ENCODE measurements at regions not wholly inside any gene's neighbourhood (a gene's known extent, or its start where the extent isn't known, plus 50 kb on each side); places are given as distances from the start of the nearest gene placed in this dataset.
"Not testable (repeated sequence)": the region's sequence is repeated elsewhere in the genome, so short reads cannot be mapped to it uniquely, and the experiment has no call there.

GRCh38 chr7:23887660-23888059 lies 177.6 kb downstream of the STK31 start:
- Mint-ChIP-seq H3K36me3 (ENCODE audit: insufficient read depth) (no peaks in the 10 kb centered on the region), H3K4me3 (no peak overlapping the region), H3K4me1 (ENCODE audit: low read depth) (no peaks in the 10 kb centered on the region), H3K27me3 (ENCODE audit: low read depth) (no peaks in the 10 kb centered on the region), H3K9me3 (peaks cover 9% of the 10 kb centered on the region)
- DNase-seq, result no peak
- ATAC-seq, result no peak

DNA sequence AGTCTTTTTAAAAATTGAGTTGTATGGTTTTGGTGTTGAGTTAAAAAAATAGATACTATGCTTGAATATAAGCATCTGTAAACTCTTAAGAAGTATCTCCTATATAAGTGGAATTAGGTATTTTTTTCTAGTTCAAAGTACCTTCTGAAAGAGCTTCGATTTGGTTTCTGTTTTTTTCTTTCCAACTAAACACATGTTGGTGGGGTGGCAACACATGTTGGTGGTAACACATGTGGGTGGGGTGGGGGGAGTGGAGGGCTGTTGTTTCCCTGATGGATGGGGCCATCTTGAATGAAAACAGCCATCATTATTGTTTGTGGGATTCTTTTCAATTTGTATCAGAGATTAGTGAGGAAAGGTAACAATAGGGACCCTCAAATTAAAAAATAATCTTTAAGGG lies 178.9 kb downstream of the STK31 start:
- ATAC-seq, result no peak
- no peak for DNase-seq
- Mint-ChIP-seq H3K36me3 (ENCODE audit: insufficient read depth) (no peaks in the 10 kb centered on the region), H3K27me3 (ENCODE audit: low read depth) (peaks cover 2% of the 10 kb centered on the region), H3K4me1 (ENCODE audit: low read depth) (peaks cover 9% of the 10 kb centered on the region), H3K4me3 (no peak overlapping the region), H3K9me3 (peaks cover 9% of the 10 kb centered on the region)

- no peaks in the 10 kb centered on the region for H3K36me3 Mint-ChIP-seq (ENCODE audit: insufficient read depth)
- DNase-seq (no peak), ATAC-seq (no peak)
- H3K4me1 Mint-ChIP-seq (ENCODE audit: low read depth), result peaks cover 15% of the 10 kb centered on the region
- H3K27me3 Mint-ChIP-seq (ENCODE audit: low read depth), result peaks cover 2% of the 10 kb centered on the region
- no peak overlapping the region for H3K4me3 Mint-ChIP-seq
- H3K9me3 Mint-ChIP-seq, result peaks cover 9% of the 10 kb centered on the region
Observed at GRCh38 chr7:23889566-23889965, 179.5 kb downstream of the STK31 start.

DNA sequence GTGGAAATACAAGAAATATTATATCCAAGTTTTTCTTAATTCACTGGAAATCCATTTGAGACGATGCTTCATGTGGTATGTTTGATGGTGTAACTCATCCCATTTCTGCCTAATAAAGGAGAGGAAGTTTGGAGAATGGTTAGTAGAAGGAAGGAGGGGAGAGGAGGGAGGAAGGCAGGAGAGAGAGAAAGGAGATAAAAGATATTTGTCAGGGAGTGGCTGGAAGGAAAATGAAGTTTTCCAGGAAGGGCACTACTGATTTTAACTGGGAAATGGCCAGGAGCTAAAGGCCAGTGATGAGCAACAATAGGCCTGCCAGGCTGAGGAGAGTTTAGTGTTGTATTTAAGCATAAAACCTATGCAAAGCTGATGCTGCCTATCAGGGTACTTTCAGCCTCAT lies 182.0 kb downstream of the STK31 start:
- peaks cover 9% of the 10 kb centered on the region for H3K9me3 Mint-ChIP-seq
- H3K4me3 Mint-ChIP-seq, result no peak overlapping the region
- H3K36me3 Mint-ChIP-seq (ENCODE audit: insufficient read depth), result no peaks in the 10 kb centered on the region
- peaks cover 4% of the 10 kb centered on the region for H3K27me3 Mint-ChIP-seq (ENCODE audit: low read depth)
- ATAC-seq (no peak), DNase-seq (no peak)
- H3K4me1 Mint-ChIP-seq (ENCODE audit: low read depth), result peaks cover 29% of the 10 kb centered on the region

GRCh38 chr7:23893176-23893941 lies 183.3 kb downstream of the STK31 start:
- H3K9me3 Mint-ChIP-seq, result peaks cover 9% of the 10 kb centered on the region
- no peak for ATAC-seq
- H3K4me1 Mint-ChIP-seq (ENCODE audit: low read depth), result peaks cover 29% of the 10 kb centered on the region
- H3K27me3 Mint-ChIP-seq (ENCODE audit: low read depth), result peaks cover 4% of the 10 kb centered on the region
- no peak for DNase-seq
- H3K4me3 Mint-ChIP-seq, result no peak overlapping the region
- H3K36me3 Mint-ChIP-seq (ENCODE audit: insufficient read depth), result no peaks in the 10 kb centered on the region

GRCh38 chr7:23893942-23894891 lies 184.2 kb downstream of the STK31 start:
- ATAC-seq (peak; percentile 70), DNase-seq (no peak)
- peak overlapping the region; percentile 42 for H3K4me3 Mint-ChIP-seq
- peaks cover 9% of the 10 kb centered on the region for H3K9me3 Mint-ChIP-seq
- no peaks in the 10 kb centered on the region for H3K36me3 Mint-ChIP-seq (ENCODE audit: insufficient read depth)
- H3K4me1 Mint-ChIP-seq (ENCODE audit: low read depth), result peaks cover 29% of the 10 kb centered on the region
- H3K27me3 Mint-ChIP-seq (ENCODE audit: low read depth), result peaks cover 4% of the 10 kb centered on the region

- no peak for DNase-seq
- H3K4me1 Mint-ChIP-seq (ENCODE audit: low read depth), result peaks cover 29% of the 10 kb centered on the region
- peaks cover 4% of the 10 kb centered on the region for H3K27me3 Mint-ChIP-seq (ENCODE audit: low read depth)
- H3K4me3 Mint-ChIP-seq, result peak overlapping the region; percentile 42
- H3K36me3 Mint-ChIP-seq (ENCODE audit: insufficient read depth), result no peaks in the 10 kb centered on the region
- H3K9me3 Mint-ChIP-seq, result peaks cover 2% of the 10 kb centered on the region
- ATAC-seq, result peak in 1 of 2 donors; percentile 21
Observed at GRCh38 chr7:23894892-23895569, 185.0 kb downstream of the STK31 start.

DNA sequence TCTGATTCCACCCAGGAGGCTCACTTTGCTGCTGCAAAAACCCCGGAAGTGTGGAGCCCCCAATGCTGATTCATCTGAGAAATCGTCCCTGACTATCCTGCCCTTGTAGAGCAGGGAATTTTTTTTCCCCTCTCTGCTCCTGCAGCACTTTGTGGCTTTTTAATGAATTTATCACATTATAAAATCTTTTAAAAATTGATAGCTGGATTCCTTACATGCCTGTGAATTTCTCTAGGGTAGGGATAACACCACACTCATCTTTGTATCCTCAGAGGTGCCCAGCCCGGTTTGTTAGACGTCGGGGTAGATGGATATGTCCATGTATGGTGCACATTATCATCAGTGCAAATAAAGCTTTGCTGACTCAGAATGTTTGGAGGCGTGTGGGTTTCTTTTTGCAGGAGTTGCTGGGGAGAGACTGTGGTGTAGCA lies 185.7 kb downstream of the STK31 start:
- no peak for ATAC-seq
- Mint-ChIP-seq H3K27me3 (ENCODE audit: low read depth) (peaks cover 4% of the 10 kb centered on the region), H3K9me3 (no peaks in the 10 kb centered on the region), H3K4me3 (no peak overlapping the region), H3K36me3 (ENCODE audit: insufficient read depth) (no peaks in the 10 kb centered on the region), H3K4me1 (ENCODE audit: low read depth) (peaks cover 29% of the 10 kb centered on the region)
- DNase-seq, result no peak

DNA sequence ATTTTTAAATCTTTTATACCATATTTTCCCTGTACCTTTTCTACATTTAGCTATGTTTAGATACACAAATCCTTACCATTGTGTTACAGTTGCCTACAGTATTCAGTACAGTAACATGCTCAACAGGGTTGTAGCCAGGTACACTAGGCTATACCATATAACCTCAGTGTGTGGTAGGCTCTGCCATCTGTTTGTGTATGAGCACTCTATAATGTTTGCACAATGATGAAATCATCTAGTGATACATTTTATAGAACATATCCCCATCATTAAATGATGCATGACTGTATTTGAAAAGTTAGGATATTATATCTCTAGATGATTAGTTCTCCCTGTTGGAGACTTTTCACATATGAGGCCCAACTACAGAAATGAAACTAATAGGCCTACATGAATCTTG lies 188.6 kb downstream of the STK31 start:
- no peak overlapping the region for H3K4me3 Mint-ChIP-seq
- DNase-seq (no peak), ATAC-seq (no peak)
- no peaks in the 10 kb centered on the region for H3K36me3 Mint-ChIP-seq (ENCODE audit: insufficient read depth)
- peaks cover 5% of the 10 kb centered on the region for H3K27me3 Mint-ChIP-seq (ENCODE audit: low read depth)
- H3K9me3 Mint-ChIP-seq, result no peaks in the 10 kb centered on the region
- H3K4me1 Mint-ChIP-seq (ENCODE audit: low read depth), result peaks cover 23% of the 10 kb centered on the region

- H3K36me3 Mint-ChIP-seq (ENCODE audit: insufficient read depth); H3K9me3 Mint-ChIP-seq; H3K27me3 Mint-ChIP-seq (ENCODE audit: low read depth); H3K4me3 Mint-ChIP-seq; DNase-seq; H3K4me1 Mint-ChIP-seq (ENCODE audit: low read depth); ATAC-seq: not testable (repeated sequence)
Observed at GRCh38 chr7:23904901-23905300, 194.9 kb downstream of the STK31 start.

DNA sequence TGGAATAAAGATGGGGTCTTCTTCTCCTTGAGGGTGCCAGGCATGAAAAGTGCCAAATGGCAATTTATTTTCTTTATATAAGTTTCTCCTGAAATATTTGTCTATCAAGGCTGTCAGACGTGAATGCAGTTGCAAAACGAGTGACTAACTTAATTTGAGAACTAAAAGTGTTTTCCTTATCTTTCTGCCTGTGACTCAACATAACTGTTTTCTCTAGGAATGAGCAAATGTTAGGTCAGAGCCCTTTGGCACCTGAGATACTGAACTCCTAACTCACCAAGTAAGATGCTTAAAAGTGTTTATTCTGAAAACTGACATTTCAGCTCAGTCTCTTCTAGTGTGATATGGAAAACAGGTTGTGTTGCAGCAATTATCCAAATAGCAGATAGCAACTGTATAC lies 197.0 kb downstream of the STK31 start:
- H3K36me3 Mint-ChIP-seq (ENCODE audit: insufficient read depth), result no peaks in the 10 kb centered on the region
- no peak for ATAC-seq
- DNase-seq, result no peak
- no peak overlapping the region for H3K4me3 Mint-ChIP-seq
- peaks cover 6% of the 10 kb centered on the region for H3K27me3 Mint-ChIP-seq (ENCODE audit: low read depth)
- no peaks in the 10 kb centered on the region for H3K4me1 Mint-ChIP-seq (ENCODE audit: low read depth)
- H3K9me3 Mint-ChIP-seq, result no peaks in the 10 kb centered on the region

DNA sequence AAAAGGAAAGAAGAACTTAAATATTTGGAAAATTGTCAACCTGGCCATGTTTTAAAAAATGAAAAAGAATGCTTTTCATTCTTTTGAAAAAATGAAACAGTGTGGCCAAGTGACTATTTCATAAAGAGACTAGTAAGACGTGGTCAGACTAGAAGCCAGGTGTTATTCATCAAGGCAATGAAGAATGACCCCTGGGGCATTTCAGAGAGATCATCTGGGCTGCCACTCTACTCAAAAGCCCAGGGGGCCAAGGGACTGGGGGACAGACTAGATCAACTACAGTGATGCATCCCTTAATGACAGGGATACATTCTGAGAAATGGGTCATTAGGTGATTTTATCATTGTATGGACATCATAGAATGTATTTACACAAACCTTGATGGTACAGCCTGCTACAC lies 199.4 kb downstream of the STK31 start:
- Mint-ChIP-seq H3K27me3 (ENCODE audit: low read depth) (peaks cover 4% of the 10 kb centered on the region), H3K9me3 (peaks cover 4% of the 10 kb centered on the region), H3K4me3 (no peak overlapping the region), H3K4me1 (ENCODE audit: low read depth) (no peaks in the 10 kb centered on the region), H3K36me3 (ENCODE audit: insufficient read depth) (no peaks in the 10 kb centered on the region)
- no peak for DNase-seq
- no peak for ATAC-seq

- DNase-seq (no peak), ATAC-seq (no peak)
- Mint-ChIP-seq H3K4me3 (no peak overlapping the region), H3K27me3 (ENCODE audit: low read depth) (peaks cover 11% of the 10 kb centered on the region), H3K4me1 (ENCODE audit: low read depth) (no peaks in the 10 kb centered on the region), H3K9me3 (peaks cover 4% of the 10 kb centered on the region), H3K36me3 (ENCODE audit: insufficient read depth) (no peaks in the 10 kb centered on the region)
Observed at GRCh38 chr7:23912065-23912464, 202.0 kb downstream of the STK31 start.

DNA sequence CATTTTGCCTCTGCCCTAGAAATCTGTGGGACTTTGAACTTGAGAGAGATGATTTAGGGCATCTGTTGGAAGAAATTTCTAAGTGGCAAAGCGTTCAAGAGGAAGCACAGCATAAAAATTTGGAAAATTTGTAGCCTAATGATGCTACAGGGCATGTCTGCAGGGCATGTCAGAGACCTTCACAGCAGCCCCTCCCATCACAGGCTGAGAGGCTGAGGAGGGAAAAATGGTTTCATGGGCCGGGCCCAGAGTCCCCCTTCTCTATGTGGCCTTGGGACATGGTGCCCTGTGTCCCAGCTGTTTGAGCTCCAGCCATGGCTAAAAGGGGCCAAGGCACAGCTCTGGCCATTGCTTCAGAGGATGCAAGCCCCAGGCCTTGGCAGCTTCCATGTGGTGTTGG lies 203.0 kb downstream of the STK31 start:
- Mint-ChIP-seq H3K4me3 (no peak overlapping the region), H3K27me3 (ENCODE audit: low read depth) (peaks cover 16% of the 10 kb centered on the region), H3K36me3 (ENCODE audit: insufficient read depth) (no peaks in the 10 kb centered on the region), H3K9me3 (peaks cover 4% of the 10 kb centered on the region), H3K4me1 (ENCODE audit: low read depth) (no peaks in the 10 kb centered on the region)
- ATAC-seq (no peak), DNase-seq (no peak)

All from activated T-cell treated with anti-CD3 and anti-CD28 coated beads, Interleukin-2, amount 50 U/mL, for 4 hours (primary cell).